Neural cell (in vitro differentiated cells): ENCODE measurements at regions not wholly inside any gene's neighbourhood (a gene's known extent, or its start where the extent isn't known, plus 50 kb on each side); places are given as distances from the start of the nearest gene placed in this dataset.
"Not testable (repeated sequence)": the region's sequence is repeated elsewhere in the genome, so short reads cannot be mapped to it uniquely, and the experiment has no call there.

ENCODE experiments used
- H2AFZ ChIP-seq: fragments of 200-600, 300-800 bp; sonication (generic), shearing (Covaris generic); 2 replicates; pipeline ENCODE4 v1.6.0; 2014; ENCODE audit warnings: low read depth, mild to moderate bottlenecking, antibody characterized with exemption, low read length, moderate library complexity
- H3F3A ChIP-seq: fragments of 200-600 bp; shearing (Covaris generic); 2 replicates; pipeline ENCODE4 v1.6.1; 2016; ENCODE audit warnings: mild to moderate bottlenecking, moderate library complexity, mixed read lengths, antibody characterized with exemption, low read length; ENCODE audit not compliant: insufficient read depth, poor library complexity, severe bottlenecking
- H3K27ac ChIP-seq: fragments of 200-600, 300-800 bp; sonication (generic), shearing (Covaris generic); 2 replicates; pipeline ENCODE4 v1.5.1; 2014; ENCODE audit warnings: mild to moderate bottlenecking, low read length, moderate library complexity
- H3K27me3 ChIP-seq: fragments of 300-800, 200-600 bp; sonication (generic), shearing (Covaris generic); 2 replicates; pipeline ENCODE4 v1.6.0; 2014; ENCODE audit warnings: mild to moderate bottlenecking, low read depth, low read length, moderate library complexity; ENCODE audit not compliant: insufficient read depth
- H3K36me3 ChIP-seq: fragments of 300-800, 200-600 bp; sonication (generic), shearing (Covaris generic); 2 replicates; pipeline ENCODE4 v1.5.1; 2014; ENCODE audit warnings: mild to moderate bottlenecking, antibody characterized with exemption, low read length, moderate library complexity; ENCODE audit not compliant: insufficient read depth
- H3K4me2 ChIP-seq: fragments of 300-800, 200-600 bp; sonication (generic), shearing (Covaris generic); 2 replicates; pipeline ENCODE4 v1.6.0; 2014; ENCODE audit warnings: mild to moderate bottlenecking, low read length
- H3K4me3 ChIP-seq: fragments of 300-800, 200-600 bp; sonication (generic), shearing (Covaris generic); 2 replicates; pipeline ENCODE4 v1.5.1; 2014; ENCODE audit warnings: mild to moderate bottlenecking, low read length, moderate library complexity
- H3K79me2 ChIP-seq: fragments of 200-600 bp; shearing (Covaris generic); replicated peaks from 2 replicates; pipeline ENCODE4 v1.6.0; 2014; ENCODE audit warnings: mild to moderate bottlenecking, low read length, moderate library complexity; ENCODE audit not compliant: insufficient read depth
- H3K9ac ChIP-seq: fragments of 300-800, 200-600 bp; sonication (generic), shearing (Covaris generic); 2 replicates; pipeline ENCODE4 v1.6.1; 2016; ENCODE audit warnings: mild to moderate bottlenecking, low read length, mixed read lengths
- H3K9me2 ChIP-seq: fragments of 200-600 bp; shearing (Covaris generic); 2 replicates; pipeline ENCODE4 v1.6.1; 2016; ENCODE audit warnings: mild to moderate bottlenecking, low read length, mixed read lengths; ENCODE audit not compliant: insufficient read depth
- H3K9me3 ChIP-seq: fragments of 200-600, 300-800 bp; sonication (generic), shearing (Covaris generic); 2 replicates; pipeline ENCODE4 v1.6.1; 2016; ENCODE audit warnings: mild to moderate bottlenecking, mixed run types, low read length, moderate library complexity, mixed read lengths
- H4K20me1 ChIP-seq: fragments of 200-600 bp; shearing (Covaris generic); 2 replicates; pipeline ENCODE4 v1.6.1; 2016; ENCODE audit warnings: mild to moderate bottlenecking, mixed run types; ENCODE audit not compliant: insufficient read depth
- EP300 ChIP-seq: fragments of 450-650 bp; conservative IDR thresholded peaks from 2 replicates; pipeline ENCODE4 v1.6.1; 2014; ENCODE audit warnings: antibody characterized with exemption, mild to moderate bottlenecking, moderate library complexity; ENCODE audit not compliant: poor library complexity, severe bottlenecking
- EZH2 ChIP-seq: fragments of 200-600, 300-800 bp; shearing (Covaris generic), sonication (generic); IDR thresholded peaks from 2 replicates; pipeline ENCODE4 v1.6.1; 2014; ENCODE audit warnings: antibody characterized with exemption, low read length, borderline replicate concordance, mild to moderate bottlenecking; ENCODE audit not compliant: insufficient read depth, poor library complexity, severe bottlenecking
- MXI1 ChIP-seq: fragments of 450-650 bp; conservative IDR thresholded peaks from 2 replicates; pipeline ENCODE4 v1.6.1; 2014; ENCODE audit warnings: antibody characterized with exemption, mild to moderate bottlenecking; ENCODE audit not compliant: poor library complexity, severe bottlenecking
- POLR2AphosphoS5 ChIP-seq: IDR thresholded peaks from 2 replicates; pipeline ENCODE4 v1.6.1; 2012
- RAD21 ChIP-seq: fragments of 450-650 bp; conservative IDR thresholded peaks from 2 replicates; pipeline ENCODE4 v1.6.1; 2014; ENCODE audit warnings: antibody characterized with exemption, mild to moderate bottlenecking, moderate library complexity
- SMC3 ChIP-seq: fragments of 450-650 bp; conservative IDR thresholded peaks from 2 replicates; pipeline ENCODE4 v1.6.1; 2014; ENCODE audit warnings: antibody characterized with exemption, mild to moderate bottlenecking, moderate library complexity; ENCODE audit not compliant: poor library complexity
- TAF1 ChIP-seq: IDR thresholded peaks from 2 replicates; pipeline ENCODE4 v1.6.1; 2012; ENCODE audit warnings: low read depth
- TF ChIP-seq, protein P1 (sequence below): IDR thresholded peaks from 2 replicates; pipeline ENCODE4 v1.6.1; 2012; ENCODE audit warnings: borderline replicate concordance
- TF ChIP-seq, protein P2 (sequence below): fragments of 450-650 bp; IDR thresholded peaks from 2 replicates; pipeline ENCODE4 v1.5.1; 2014; ENCODE audit warnings: antibody characterized with exemption, mild to moderate bottlenecking, moderate library complexity; ENCODE audit not compliant: poor library complexity, severe bottlenecking

DNA sequence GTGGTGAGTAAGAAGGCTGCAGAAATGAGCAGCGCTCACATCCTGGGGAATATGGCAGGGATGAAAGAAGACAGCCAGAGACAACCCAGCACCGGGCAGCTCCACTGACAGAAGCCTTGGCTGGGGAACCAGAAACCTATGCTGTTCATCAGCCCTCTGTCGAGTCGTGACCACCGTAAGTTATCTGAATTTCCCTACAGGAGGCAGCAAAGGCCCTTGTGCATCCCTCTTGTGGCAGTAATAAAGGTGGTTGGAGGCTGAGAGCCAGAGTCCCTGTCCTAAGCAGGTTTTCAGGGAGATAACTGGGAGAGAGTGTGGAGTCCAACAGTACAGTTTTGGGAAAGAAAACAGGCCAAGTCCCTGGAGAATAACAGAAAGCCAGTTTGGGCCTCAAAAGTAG is 194.0 kb upstream of the BOD1L1 start:
- no peaks in the 10 kb centered on the region for H3K36me3 ChIP-seq
- no peak overlapping the region for H3K4me3 ChIP-seq

DNA sequence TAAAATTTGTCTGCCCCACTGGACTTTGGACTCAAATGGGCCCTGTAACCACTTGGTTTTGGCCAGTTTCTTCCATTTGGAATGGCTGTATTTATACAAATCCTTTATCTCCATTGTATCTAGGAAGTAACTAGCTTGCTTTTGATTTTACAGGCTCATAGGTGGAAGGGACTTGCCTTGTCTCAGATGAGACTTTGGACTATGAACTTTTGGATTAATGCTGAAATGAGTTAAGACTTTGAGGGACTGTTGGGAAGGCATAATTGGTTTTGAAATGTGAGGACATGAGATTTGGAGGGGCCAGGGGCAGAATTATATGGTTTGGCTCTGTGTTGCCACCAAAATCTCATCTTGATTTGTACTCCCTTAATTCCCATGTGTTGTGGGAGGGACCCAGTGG is 198.3 kb upstream of the BOD1L1 start:
- not testable (repeated sequence) for H3K27ac ChIP-seq, H3K9ac ChIP-seq, H3K79me2 ChIP-seq, H4K20me1 ChIP-seq, H3K27me3 ChIP-seq, H3F3A ChIP-seq, H3K36me3 ChIP-seq, H2AFZ ChIP-seq, H3K9me2 ChIP-seq, H3K9me3 ChIP-seq, H3K4me2 ChIP-seq, H3K4me3 ChIP-seq

More for the DNA sequence above, 194.0 kb upstream of the BOD1L1 start:
- Histone ChIP-seq H3K27me3 (no peaks in the 10 kb centered on the region), H3K79me2 (no peaks in the 10 kb centered on the region), H4K20me1 (no peaks in the 10 kb centered on the region), H3F3A (no peaks in the 10 kb centered on the region), H3K4me2 (no peak overlapping the region), H3K9me3 (no peaks in the 10 kb centered on the region), H3K9ac (no peak overlapping the region), H2AFZ (no peak overlapping the region), H3K9me2 (no peaks in the 10 kb centered on the region), H3K27ac (no peak overlapping the region)
- TF ChIP-seq SMC3 (no peak), EP300 (no peak), TAF1 (no peak), EZH2 (no peak), POLR2AphosphoS5 (no peak), RAD21 (no peak), MXI1 (no peak)
- TF ChIP-seq, protein P1, sequence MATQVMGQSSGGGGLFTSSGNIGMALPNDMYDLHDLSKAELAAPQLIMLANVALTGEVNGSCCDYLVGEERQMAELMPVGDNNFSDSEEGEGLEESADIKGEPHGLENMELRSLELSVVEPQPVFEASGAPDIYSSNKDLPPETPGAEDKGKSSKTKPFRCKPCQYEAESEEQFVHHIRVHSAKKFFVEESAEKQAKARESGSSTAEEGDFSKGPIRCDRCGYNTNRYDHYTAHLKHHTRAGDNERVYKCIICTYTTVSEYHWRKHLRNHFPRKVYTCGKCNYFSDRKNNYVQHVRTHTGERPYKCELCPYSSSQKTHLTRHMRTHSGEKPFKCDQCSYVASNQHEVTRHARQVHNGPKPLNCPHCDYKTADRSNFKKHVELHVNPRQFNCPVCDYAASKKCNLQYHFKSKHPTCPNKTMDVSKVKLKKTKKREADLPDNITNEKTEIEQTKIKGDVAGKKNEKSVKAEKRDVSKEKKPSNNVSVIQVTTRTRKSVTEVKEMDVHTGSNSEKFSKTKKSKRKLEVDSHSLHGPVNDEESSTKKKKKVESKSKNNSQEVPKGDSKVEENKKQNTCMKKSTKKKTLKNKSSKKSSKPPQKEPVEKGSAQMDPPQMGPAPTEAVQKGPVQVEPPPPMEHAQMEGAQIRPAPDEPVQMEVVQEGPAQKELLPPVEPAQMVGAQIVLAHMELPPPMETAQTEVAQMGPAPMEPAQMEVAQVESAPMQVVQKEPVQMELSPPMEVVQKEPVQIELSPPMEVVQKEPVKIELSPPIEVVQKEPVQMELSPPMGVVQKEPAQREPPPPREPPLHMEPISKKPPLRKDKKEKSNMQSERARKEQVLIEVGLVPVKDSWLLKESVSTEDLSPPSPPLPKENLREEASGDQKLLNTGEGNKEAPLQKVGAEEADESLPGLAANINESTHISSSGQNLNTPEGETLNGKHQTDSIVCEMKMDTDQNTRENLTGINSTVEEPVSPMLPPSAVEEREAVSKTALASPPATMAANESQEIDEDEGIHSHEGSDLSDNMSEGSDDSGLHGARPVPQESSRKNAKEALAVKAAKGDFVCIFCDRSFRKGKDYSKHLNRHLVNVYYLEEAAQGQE = no peak
- TF ChIP-seq, protein P2, sequence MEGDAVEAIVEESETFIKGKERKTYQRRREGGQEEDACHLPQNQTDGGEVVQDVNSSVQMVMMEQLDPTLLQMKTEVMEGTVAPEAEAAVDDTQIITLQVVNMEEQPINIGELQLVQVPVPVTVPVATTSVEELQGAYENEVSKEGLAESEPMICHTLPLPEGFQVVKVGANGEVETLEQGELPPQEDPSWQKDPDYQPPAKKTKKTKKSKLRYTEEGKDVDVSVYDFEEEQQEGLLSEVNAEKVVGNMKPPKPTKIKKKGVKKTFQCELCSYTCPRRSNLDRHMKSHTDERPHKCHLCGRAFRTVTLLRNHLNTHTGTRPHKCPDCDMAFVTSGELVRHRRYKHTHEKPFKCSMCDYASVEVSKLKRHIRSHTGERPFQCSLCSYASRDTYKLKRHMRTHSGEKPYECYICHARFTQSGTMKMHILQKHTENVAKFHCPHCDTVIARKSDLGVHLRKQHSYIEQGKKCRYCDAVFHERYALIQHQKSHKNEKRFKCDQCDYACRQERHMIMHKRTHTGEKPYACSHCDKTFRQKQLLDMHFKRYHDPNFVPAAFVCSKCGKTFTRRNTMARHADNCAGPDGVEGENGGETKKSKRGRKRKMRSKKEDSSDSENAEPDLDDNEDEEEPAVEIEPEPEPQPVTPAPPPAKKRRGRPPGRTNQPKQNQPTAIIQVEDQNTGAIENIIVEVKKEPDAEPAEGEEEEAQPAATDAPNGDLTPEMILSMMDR = no peak

DNA sequence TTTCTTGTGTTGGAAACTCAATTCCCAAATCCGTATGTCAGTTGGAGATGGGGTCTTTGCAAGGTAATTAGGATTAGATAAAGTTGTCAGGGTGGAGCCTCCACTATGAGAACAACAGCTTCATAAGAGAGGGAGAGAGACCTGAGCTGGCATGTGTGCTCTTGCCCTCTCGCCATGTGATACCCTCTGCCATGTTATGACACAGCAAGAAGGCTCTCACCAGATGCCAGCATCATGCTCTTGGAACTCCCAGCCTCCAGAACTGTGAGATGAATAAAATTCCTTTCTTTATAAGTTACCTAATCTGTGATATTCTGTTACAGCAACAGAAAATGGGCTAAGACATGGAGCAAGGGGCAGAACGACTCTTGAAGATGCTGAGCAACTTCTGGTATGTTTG is 201.9 kb upstream of the BOD1L1 start:
- H4K20me1 ChIP-seq = no peaks in the 10 kb centered on the region
- H3K4me3 ChIP-seq = no peak overlapping the region
- no peak overlapping the region for H3K4me2 ChIP-seq
- no peak for TF ChIP-seq EZH2
- TF ChIP-seq, protein P1 = no peak
- no peak for TF ChIP-seq EP300
- no peak for TF ChIP-seq TAF1
- no peak for TF ChIP-seq POLR2AphosphoS5
- no peak for TF ChIP-seq RAD21
- no peak for TF ChIP-seq SMC3
- no peak for TF ChIP-seq MXI1
- TF ChIP-seq, protein P2 = no peak
- no peak overlapping the region for H3K27ac ChIP-seq
- no peaks in the 10 kb centered on the region for H3K79me2 ChIP-seq
- no peaks in the 10 kb centered on the region for H3K9me2 ChIP-seq
- H3F3A ChIP-seq = no peaks in the 10 kb centered on the region
- no peaks in the 10 kb centered on the region for H3K36me3 ChIP-seq
- no peaks in the 10 kb centered on the region for H3K9me3 ChIP-seq
- H3K27me3 ChIP-seq = no peaks in the 10 kb centered on the region
- H3K9ac ChIP-seq = no peak overlapping the region
- H2AFZ ChIP-seq = no peak overlapping the region
